ENCODE measurements at regions not wholly inside any gene's neighbourhood (a gene's known extent, or its start where the extent isn't known, plus 50 kb on each side); places are given as distances from the start of the nearest gene placed in this dataset.
"Not testable (repeated sequence)": the region's sequence is repeated elsewhere in the genome, so short reads cannot be mapped to it uniquely, and the experiment has no call there.

- no peak for DNase-seq
These were observed 52.2 kb upstream of the MKI67 start for GRCh38 chr10:128178302-128178958.

GRCh38 chr10:128180843-128181242, 54.6 kb upstream of the MKI67 start:
- no peak for DNase-seq

GRCh38 chr10:128185627-128186026, 59.4 kb upstream of the MKI67 start:
- no peak for DNase-seq

- no peak for DNase-seq
These were observed 61.0 kb upstream of the MKI67 start for GRCh38 chr10:128186959-128187787.

GRCh38 chr10:128187788-128188185, 61.6 kb upstream of the MKI67 start:
- DNase-seq, result no peak

- no peak for DNase-seq
These were observed 63.0 kb upstream of the MKI67 start for GRCh38 chr10:128189176-128189575.

GRCh38 chr10:128191847-128192246, 65.6 kb upstream of the MKI67 start:
- DNase-seq, result no peak

- DNase-seq, result not testable (repeated sequence)
These were observed 75.6 kb upstream of the MKI67 start for GRCh38 chr10:128201826-128202225.

- DNase-seq, result no peak
These were observed 76.8 kb upstream of the MKI67 start for GRCh38 chr10:128203028-128203427.

GRCh38 chr10:128205591-128205990, 79.4 kb upstream of the MKI67 start:
- not testable (repeated sequence) for DNase-seq

- no peak for DNase-seq
These were observed 80.5 kb upstream of the MKI67 start for GRCh38 chr10:128206676-128207075.

- DNase-seq, result no peak
These were observed 83.6 kb upstream of the MKI67 start for GRCh38 chr10:128209862-128210214.

GRCh38 chr10:128210215-128211063, 84.2 kb upstream of the MKI67 start:
- peak; percentile 19 for DNase-seq

GRCh38 chr10:128211064-128211504, 84.9 kb upstream of the MKI67 start:
- DNase-seq, result no peak

GRCh38 chr10:128211953-128212727, 85.9 kb upstream of the MKI67 start:
- DNase-seq, result peak; percentile 34

GRCh38 chr10:128213156-128213555, 86.9 kb upstream of the MKI67 start:
- DNase-seq, result no peak

GRCh38 chr10:128215733-128216132, 89.5 kb upstream of the MKI67 start:
- DNase-seq, result no peak

GRCh38 chr10:128217136-128217535, 90.9 kb upstream of the MKI67 start:
- DNase-seq, result no peak

GRCh38 chr10:128218161-128218560, 91.9 kb upstream of the MKI67 start:
- no peak for DNase-seq

GRCh38 chr10:128219295-128219694, 93.1 kb upstream of the MKI67 start:
- no peak for DNase-seq

- DNase-seq, result no peak
These were observed 93.8 kb upstream of the MKI67 start for GRCh38 chr10:128220021-128220420.

GRCh38 chr10:128221117-128221516, 94.9 kb upstream of the MKI67 start:
- DNase-seq, result no peak

- DNase-seq, result no peak
These were observed 95.6 kb upstream of the MKI67 start for GRCh38 chr10:128221807-128222206.

Measured in GOT3 (cell line).